GM06990 (cell line): ENCODE measurements at regions not wholly inside any gene's neighbourhood (a gene's known extent, or its start where the extent isn't known, plus 50 kb on each side); places are given as distances from the start of the nearest gene placed in this dataset.

Experiments
- DNase-seq: peaks from one replicate; pipeline ENCODE4 v3.0.0-alpha.2; 2011; ENCODE audit not compliant: insufficient read length; ENCODE audit errors: extremely low read depth
- H3K27me3 ChIP-seq: replicated peaks from 2 replicates; pipeline ENCODE4 v1.6.0; 2011; ENCODE audit warnings: low read length; ENCODE audit not compliant: control insufficient read depth, insufficient read depth
- H3K36me3 ChIP-seq: 2 replicates; pipeline ENCODE4 v1.5.1; 2011; ENCODE audit warnings: low read length; ENCODE audit not compliant: control insufficient read depth, insufficient read depth
- H3K4me3 ChIP-seq: replicated peaks from 2 replicates; pipeline ENCODE4 v1.5.1; 2011; ENCODE audit warnings: low read depth, mild to moderate bottlenecking, control low read depth, low read length
- TF ChIP-seq, protein P1 (sequence below): IDR thresholded peaks from 2 replicates; pipeline ENCODE4 v1.5.1; 2011; ENCODE audit warnings: low read length, control low read depth, mild to moderate bottlenecking, inconsistent platforms; ENCODE audit not compliant: insufficient read depth, poor library complexity, severe bottlenecking

- H3K4me3 ChIP-seq: no peak overlapping the region
- H3K27me3 ChIP-seq: no peaks in the 10 kb centered on the region
- no peak for DNase-seq
- TF ChIP-seq, protein P1, sequence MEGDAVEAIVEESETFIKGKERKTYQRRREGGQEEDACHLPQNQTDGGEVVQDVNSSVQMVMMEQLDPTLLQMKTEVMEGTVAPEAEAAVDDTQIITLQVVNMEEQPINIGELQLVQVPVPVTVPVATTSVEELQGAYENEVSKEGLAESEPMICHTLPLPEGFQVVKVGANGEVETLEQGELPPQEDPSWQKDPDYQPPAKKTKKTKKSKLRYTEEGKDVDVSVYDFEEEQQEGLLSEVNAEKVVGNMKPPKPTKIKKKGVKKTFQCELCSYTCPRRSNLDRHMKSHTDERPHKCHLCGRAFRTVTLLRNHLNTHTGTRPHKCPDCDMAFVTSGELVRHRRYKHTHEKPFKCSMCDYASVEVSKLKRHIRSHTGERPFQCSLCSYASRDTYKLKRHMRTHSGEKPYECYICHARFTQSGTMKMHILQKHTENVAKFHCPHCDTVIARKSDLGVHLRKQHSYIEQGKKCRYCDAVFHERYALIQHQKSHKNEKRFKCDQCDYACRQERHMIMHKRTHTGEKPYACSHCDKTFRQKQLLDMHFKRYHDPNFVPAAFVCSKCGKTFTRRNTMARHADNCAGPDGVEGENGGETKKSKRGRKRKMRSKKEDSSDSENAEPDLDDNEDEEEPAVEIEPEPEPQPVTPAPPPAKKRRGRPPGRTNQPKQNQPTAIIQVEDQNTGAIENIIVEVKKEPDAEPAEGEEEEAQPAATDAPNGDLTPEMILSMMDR: no peak
- no peaks in the 10 kb centered on the region for H3K36me3 ChIP-seq
These were observed 210.2 kb downstream of the SLITRK6 start for GRCh38 chr13:85589021-85589420.

GRCh38 chr13:85588359-85588758 lies 210.9 kb downstream of the SLITRK6 start:
- DNase-seq: no peak
- Histone ChIP-seq H3K27me3 (no peaks in the 10 kb centered on the region), H3K4me3 (no peak overlapping the region), H3K36me3 (no peaks in the 10 kb centered on the region)
- TF ChIP-seq, protein P1: no peak

DNA sequence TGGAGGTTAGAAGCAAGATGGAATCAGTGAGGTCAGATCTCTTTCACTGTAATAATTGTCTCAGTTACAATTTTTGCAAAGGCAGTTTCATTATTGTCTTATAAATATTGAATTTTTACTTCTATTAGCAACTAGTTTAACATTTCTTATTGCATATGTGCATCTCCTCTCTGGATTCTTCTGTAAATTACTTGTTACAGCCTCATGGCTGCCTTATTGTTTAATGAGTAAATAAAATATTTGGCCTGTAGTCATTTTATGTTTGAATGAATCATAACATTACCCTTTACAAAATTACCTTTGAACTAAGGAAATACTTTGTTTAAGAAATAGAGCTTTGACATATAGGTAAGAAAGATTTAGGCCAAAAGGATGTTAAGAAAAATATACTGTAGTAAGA lies 212.4 kb downstream of the SLITRK6 start:
- no peaks in the 10 kb centered on the region for H3K36me3 ChIP-seq
- DNase-seq: no peak
- H3K27me3 ChIP-seq: no peaks in the 10 kb centered on the region
- no peak overlapping the region for H3K4me3 ChIP-seq
- TF ChIP-seq, protein P1: no peak

DNA sequence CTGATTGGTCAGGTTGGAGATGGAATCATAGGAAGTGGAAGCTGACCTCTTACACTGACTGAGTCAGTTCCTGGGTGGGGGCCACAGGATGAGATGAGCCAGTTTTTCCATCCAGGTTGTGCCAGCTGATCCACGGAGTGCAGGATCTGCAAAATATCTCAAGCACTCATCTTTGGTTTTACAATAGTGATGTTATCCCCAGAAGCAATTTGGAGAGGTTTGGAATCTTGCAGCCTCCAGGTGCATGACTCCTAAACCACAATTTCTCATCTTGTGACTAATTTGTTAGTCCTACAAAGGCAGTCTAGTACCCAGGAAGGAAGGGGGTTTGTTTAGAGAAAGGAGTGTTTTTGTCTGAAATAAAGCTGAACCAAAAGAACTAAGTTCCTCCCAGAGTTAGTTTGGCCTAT lies 212.8 kb downstream of the SLITRK6 start:
- no peaks in the 10 kb centered on the region for H3K27me3 ChIP-seq
- no peaks in the 10 kb centered on the region for H3K36me3 ChIP-seq
- DNase-seq: no peak
- no peak overlapping the region for H3K4me3 ChIP-seq
- TF ChIP-seq, protein P1: no peak

GRCh38 chr13:85582890-85583289 lies 216.3 kb downstream of the SLITRK6 start:
- no peaks in the 10 kb centered on the region for H3K36me3 ChIP-seq
- no peak for DNase-seq
- TF ChIP-seq, protein P1: no peak
- no peak overlapping the region for H3K4me3 ChIP-seq
- no peaks in the 10 kb centered on the region for H3K27me3 ChIP-seq

GRCh38 chr13:85575110-85575509 lies 224.1 kb downstream of the SLITRK6 start:
- H3K27me3 ChIP-seq: no peaks in the 10 kb centered on the region
- TF ChIP-seq, protein P1: no peak
- H3K36me3 ChIP-seq: no peaks in the 10 kb centered on the region
- H3K4me3 ChIP-seq: no peak overlapping the region
- DNase-seq: no peak
